ENCODE measurements at regions not wholly inside any gene's neighbourhood (a gene's known extent, or its start where the extent isn't known, plus 50 kb on each side); places are given as distances from the start of the nearest gene placed in this dataset.

DNA sequence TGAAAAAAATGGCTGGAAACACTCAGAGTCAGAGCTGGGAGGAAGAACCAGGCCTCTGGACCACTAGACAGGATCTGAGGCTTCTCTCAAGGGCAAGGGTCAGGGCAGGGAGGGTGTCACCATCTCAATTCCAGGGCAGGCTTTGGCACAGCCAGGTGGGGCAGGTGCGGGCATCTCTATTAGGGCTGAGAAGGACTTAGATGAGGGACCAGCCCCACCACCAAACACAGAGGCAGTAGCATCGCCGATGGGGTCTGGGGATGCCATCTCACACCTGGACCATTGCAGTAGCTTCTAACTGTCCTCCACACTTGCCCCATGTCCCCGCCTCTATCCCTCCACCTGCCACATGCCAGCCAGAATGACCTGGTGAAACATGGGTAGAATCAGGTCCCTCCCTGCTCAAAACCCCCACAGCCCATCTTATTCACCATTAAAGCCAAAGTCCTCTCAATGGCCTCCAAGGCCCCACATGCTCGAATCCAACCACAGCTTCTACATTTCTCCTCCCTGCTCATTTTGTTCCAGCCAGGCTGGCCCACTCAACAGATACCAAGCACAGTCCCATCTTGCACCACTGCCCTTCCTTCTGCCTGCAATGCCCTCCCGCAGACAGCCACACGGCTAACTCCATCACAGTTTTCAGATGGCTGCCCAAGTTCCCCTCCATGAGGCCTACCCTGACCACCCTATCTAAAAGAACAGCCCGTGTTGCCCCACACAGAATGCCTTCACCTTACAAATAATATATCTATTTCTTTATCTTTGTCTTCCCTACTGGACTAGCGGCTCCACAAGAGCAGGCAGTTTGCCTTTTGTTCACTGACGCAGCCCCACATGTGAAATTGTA is 177.4 kb downstream of the SMAD2 start:
- ChIA-PET POLR2A (no interaction called here), CTCF (interaction anchor here (0.6 to 8.0 kb wide), 5 partner anchors 124 to 548 kb away, joined by 3 to 101 read pairs (median 16); partner anchors contain the start of gene SKOR2)
- Histone ChIP-seq H3K27me3 (ENCODE audit: insufficient read depth) (no peaks in the 10 kb centered on the region), H3K4me1 (ENCODE audit: control insufficient read depth in 1 of 2, insufficient read depth in 2 of 2, low read depth in 1 of 2, low read length in 1 of 2) (peaks cover 0 to 4% of the 10 kb centered on the region in 2 experiments; a peak in 1 of 4 replicates), H3K79me2 (ENCODE audit: insufficient read depth) (no peaks in the 10 kb centered on the region), H2AFZ (ENCODE audit: low read depth) (no peak overlapping the region), H4K20me1 (ENCODE audit: insufficient read depth) (no peaks in the 10 kb centered on the region), H3K27ac (ENCODE audit: low read depth in 2 of 2, low read length in 1 of 2) (no peak overlapping the region), H3K9ac (no peak overlapping the region), H3K4me2 (no peak overlapping the region), H3K4me3 (ENCODE audit: low read depth in 2 of 2, low read length in 1 of 2) (no peak overlapping the region), H3K36me3 (replicated peaks in 1 of 2; ENCODE audit: control insufficient read depth in 1 of 2, insufficient read depth in 2 of 2, low read length in 1 of 2) (no peaks in the 10 kb centered on the region), H3K9me2 (no peaks in the 10 kb centered on the region), H3F3A (replicated peaks; ENCODE audit: insufficient read depth) (no peaks in the 10 kb centered on the region), H3K9me3 (no peaks in the 10 kb centered on the region)
- no peak for DNase-seq
- WGBS (ENCODE audit: low lambda C conversion rate): 54% methylated on average over 7 of the region's 10 CpGs
- no peak for TF ChIP-seq ZBTB33 (IDR thresholded peaks at IDR 0.05; ENCODE audit: borderline replicate concordance, low read depth)
- TF ChIP-seq MEF2A (IDR thresholded peaks at IDR 0.05; ENCODE audit: borderline replicate concordance, low read depth): no peak
- TF ChIP-seq SIN3A (IDR thresholded peaks at IDR 0.05; ENCODE audit: borderline replicate concordance, low read depth, low read length): no peak
- TF ChIP-seq MXI1 (IDR thresholded peaks at IDR 0.05; ENCODE audit: low read depth, low read length): no peak
- no peak for TF ChIP-seq POLR2AphosphoS5 (IDR thresholded peaks at IDR 0.05; ENCODE audit: low read depth, low read length)
- TF ChIP-seq RCOR1 (IDR thresholded peaks at IDR 0.05; ENCODE audit: low read length): no peak
- TF ChIP-seq USF2 (IDR thresholded peaks at IDR 0.05; ENCODE audit: borderline replicate concordance, low read depth, low read length): no peak
- TF ChIP-seq RAD21 (IDR thresholded peaks at IDR 0.05; ENCODE audit: low read length): no peak
- no peak for TF ChIP-seq TEAD4 (IDR thresholded peaks at IDR 0.05; ENCODE audit: borderline replicate concordance, insufficient read depth)

DNA sequence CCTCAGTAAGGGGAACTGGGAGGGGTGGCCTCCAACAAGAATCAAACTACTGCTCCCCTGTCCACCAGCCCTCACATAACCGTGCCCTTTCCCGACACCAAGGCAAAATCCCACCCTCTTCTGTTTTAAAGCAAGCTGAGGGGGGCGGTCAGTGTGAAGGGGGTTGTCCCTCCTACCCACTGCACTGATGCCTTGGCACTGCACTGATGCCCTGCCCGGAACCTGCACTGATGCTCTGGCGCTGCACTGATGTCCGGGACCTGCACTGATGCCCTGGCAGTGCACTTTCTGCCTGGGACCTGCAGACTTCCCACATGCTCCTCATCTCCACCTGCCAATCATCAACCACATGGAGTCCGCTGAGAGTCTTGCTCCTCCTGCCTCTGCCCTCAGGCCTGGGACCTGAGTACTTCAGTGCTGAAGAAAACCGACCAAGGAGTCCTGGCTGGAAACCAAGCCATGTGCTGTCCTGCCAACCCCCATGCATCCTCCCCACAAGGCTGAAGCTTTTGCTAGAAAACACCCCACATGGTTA is 179.5 kb downstream of the SMAD2 start:
- Histone ChIP-seq H3K4me1 (ENCODE audit: control insufficient read depth in 1 of 2, insufficient read depth in 2 of 2, low read depth in 1 of 2, low read length in 1 of 2) (peaks cover 0 to 4% of the 10 kb centered on the region in 2 experiments; a peak in 1 of 4 replicates), H3K79me2 (ENCODE audit: insufficient read depth) (no peaks in the 10 kb centered on the region), H3K27me3 (ENCODE audit: insufficient read depth) (no peaks in the 10 kb centered on the region), H3K9ac (no peak overlapping the region), H2AFZ (ENCODE audit: low read depth) (no peak overlapping the region), H3K4me2 (no peak overlapping the region), H3K9me2 (no peaks in the 10 kb centered on the region), H3K9me3 (no peaks in the 10 kb centered on the region), H3K4me3 (ENCODE audit: low read depth in 2 of 2, low read length in 1 of 2) (no peak overlapping the region), H3K27ac (ENCODE audit: low read depth in 2 of 2, low read length in 1 of 2) (no peak overlapping the region), H4K20me1 (ENCODE audit: insufficient read depth) (no peaks in the 10 kb centered on the region), H3K36me3 (replicated peaks in 1 of 2; ENCODE audit: control insufficient read depth in 1 of 2, insufficient read depth in 2 of 2, low read length in 1 of 2) (no peaks in the 10 kb centered on the region), H3F3A (replicated peaks; ENCODE audit: insufficient read depth) (no peaks in the 10 kb centered on the region)
- no peak for TF ChIP-seq SIN3A (IDR thresholded peaks at IDR 0.05; ENCODE audit: borderline replicate concordance, low read depth, low read length)
- TF ChIP-seq EZH2phosphoT487 (IDR thresholded peaks at IDR 0.05; ENCODE audit: borderline replicate concordance, low read depth): no peak
- TF ChIP-seq GABPA (IDR thresholded peaks at IDR 0.05; ENCODE audit: low read depth): no peak
- no peak for TF ChIP-seq YY1 (IDR thresholded peaks at IDR 0.05; ENCODE audit: low read depth)
- TF ChIP-seq FOXM1 (IDR thresholded peaks at IDR 0.05; ENCODE audit: low read depth): no peak
- no peak for TF ChIP-seq RFX5 (IDR thresholded peaks at IDR 0.05; ENCODE audit: low read length)
- no peak for TF ChIP-seq RXRA (IDR thresholded peaks at IDR 0.05; ENCODE audit: borderline replicate concordance, low read depth)
- TF ChIP-seq USF1 (IDR thresholded peaks at IDR 0.05; ENCODE audit: borderline replicate concordance, low read depth): no peak
- no peak for TF ChIP-seq MAX (IDR thresholded peaks at IDR 0.05; ENCODE audit: low read depth)
- TF ChIP-seq USF2 (IDR thresholded peaks at IDR 0.05; ENCODE audit: borderline replicate concordance, low read depth, low read length): no peak
- TF ChIP-seq RCOR1 (IDR thresholded peaks at IDR 0.05; ENCODE audit: low read length): no peak
- WGBS (ENCODE audit: low lambda C conversion rate): 69% methylated on average over 3 of the region's 8 CpGs
- no peak for DNase-seq
- ChIA-PET CTCF (interaction anchor here (0.8 to 8.0 kb wide), 8 partner anchors 9 to 549 kb away, joined by 3 to 101 read pairs (median 5); no protein-coding TSS in a partner anchor), POLR2A (no interaction called here)

Data from SK-N-SH (cell line).